CD8-positive, alpha-beta memory T cell (primary cell): ENCODE measurements at regions not wholly inside any gene's neighbourhood (a gene's known extent, or its start where the extent isn't known, plus 50 kb on each side); places are given as distances from the start of the nearest gene placed in this dataset.

Experiments
- CTCF ChIA-PET: fragments of 350-600 bp; sonication (Branson Sonifier 250); formaldehyde crosslinking; loops from one replicate; lab custom pipeline; 2021; ENCODE audit warnings: antibody characterized with exemption; lab: Charles Lee
- POLR2A ChIA-PET: fragments of 350-600 bp; sonication (Branson Sonifier 250); formaldehyde crosslinking; loops from one replicate; lab custom pipeline; 2021; ENCODE audit warnings: antibody characterized with exemption; lab: Charles Lee
- DNase-seq, 5 donors: peaks; one replicate each; pipeline versions ENCODE4 v3.0.0 to v3.0.0-alpha.2; 2020 to 2022; ENCODE audit warnings: mixed read lengths in 1 of 5
- H3K27ac ChIP-seq: one replicate; pipeline ENCODE4 v1.7.0; 2013; ENCODE audit warnings: low read depth, mild to moderate bottlenecking, low read length, moderate library complexity
- H3K27me3 ChIP-seq: 2 replicates; pipeline ENCODE4 v1.7.0; 2013; ENCODE audit warnings: low read length, mild to moderate bottlenecking; ENCODE audit not compliant: insufficient read depth, poor library complexity, severe bottlenecking
- H3K36me3 ChIP-seq: 2 replicates; pipeline ENCODE4 v1.7.0; 2013; ENCODE audit warnings: mild to moderate bottlenecking, low read length, moderate library complexity; ENCODE audit not compliant: insufficient read depth
- H3K4me1 ChIP-seq: 2 replicates; pipeline ENCODE4 v1.7.0; 2013; ENCODE audit warnings: mild to moderate bottlenecking, low read length, moderate library complexity; ENCODE audit not compliant: insufficient read depth
- H3K4me3 ChIP-seq: 2 replicates; pipeline ENCODE4 v1.7.0; 2013; ENCODE audit warnings: mild to moderate bottlenecking, low read length
- H3K9me3 ChIP-seq: 2 replicates; pipeline ENCODE4 v1.7.0; 2013; ENCODE audit warnings: mild to moderate bottlenecking, low read length
- H3K27ac Mint-ChIP-seq, 8 donors: one replicate each; pipeline ENCODE4 v1.8.0; 2020 to 2021; ENCODE audit warnings: mixed read lengths in 8 of 8, mild to moderate bottlenecking in 6 of 8, inconsistent platforms in 3 of 8, moderate library complexity in 3 of 8
- H3K27me3 Mint-ChIP-seq, 2 donors: one replicate each; pipeline ENCODE4 v1.8.0; 2020 to 2021; ENCODE audit warnings: mixed read lengths in 2 of 2, mild to moderate bottlenecking in 1 of 2, moderate library complexity in 1 of 2
- H3K36me3 Mint-ChIP-seq, 3 donors: one replicate each; pipeline ENCODE4 v1.8.0; 2020 to 2021; ENCODE audit warnings: mixed read lengths in 3 of 3, inconsistent platforms in 1 of 3, mild to moderate bottlenecking in 1 of 3
- H3K4me1 Mint-ChIP-seq, 3 donors: one replicate each; pipeline ENCODE4 v1.8.0; 2020 to 2021; ENCODE audit warnings: mixed read lengths in 3 of 3, inconsistent platforms in 1 of 3, mild to moderate bottlenecking in 1 of 3
- H3K4me3 Mint-ChIP-seq, 7 donors: one replicate each; pipeline ENCODE4 v1.8.0; 2020 to 2021; ENCODE audit warnings: mixed read lengths in 7 of 7, mild to moderate bottlenecking in 6 of 7, moderate library complexity in 4 of 7, inconsistent platforms in 2 of 7
- H3K9me3 Mint-ChIP-seq, 5 donors: one replicate each; pipeline ENCODE4 v1.8.0; 2020 to 2022; ENCODE audit warnings: mixed read lengths in 5 of 5, mild to moderate bottlenecking in 3 of 5, moderate library complexity in 2 of 5, inconsistent platforms in 1 of 5

DNA sequence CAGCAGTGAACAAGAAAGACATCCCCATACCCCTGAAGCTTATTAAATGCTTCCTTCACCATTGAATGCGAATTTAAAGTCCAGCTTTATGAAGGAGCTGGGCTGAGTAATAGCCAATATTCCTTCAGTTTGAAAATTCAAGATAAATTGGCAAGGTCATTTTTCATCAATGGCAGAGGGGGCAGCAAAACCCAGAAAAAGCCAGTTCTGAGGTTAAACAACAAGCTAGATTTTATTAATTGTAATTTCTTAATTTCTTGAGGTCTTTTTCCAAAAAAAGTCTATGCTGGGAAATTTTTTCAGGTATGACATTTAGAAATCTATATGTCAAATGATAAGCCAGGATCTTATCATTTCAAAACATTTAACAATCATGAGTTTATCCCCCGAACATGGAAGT lies 808.9 kb downstream of the RPA4 start:
- Mint-ChIP-seq H3K4me1 (no peaks in the 10 kb centered on the region), H3K36me3 (no peaks in the 10 kb centered on the region), H3K27me3 (peaks cover 0 to 2% of the 10 kb centered on the region in 2 donors), H3K9me3 (no peaks in the 10 kb centered on the region), H3K4me3 (no peak overlapping the region), H3K27ac (no peak overlapping the region)
- DNase-seq: no peak
- CTCF ChIA-PET: no interaction called here
- Histone ChIP-seq H3K4me1 (no peaks in the 10 kb centered on the region), H3K4me3 (no peak overlapping the region), H3K9me3 (no peaks in the 10 kb centered on the region), H3K27ac (no peak overlapping the region), H3K36me3 (no peaks in the 10 kb centered on the region), H3K27me3 (no peaks in the 10 kb centered on the region)
- POLR2A ChIA-PET: no interaction called here

DNA sequence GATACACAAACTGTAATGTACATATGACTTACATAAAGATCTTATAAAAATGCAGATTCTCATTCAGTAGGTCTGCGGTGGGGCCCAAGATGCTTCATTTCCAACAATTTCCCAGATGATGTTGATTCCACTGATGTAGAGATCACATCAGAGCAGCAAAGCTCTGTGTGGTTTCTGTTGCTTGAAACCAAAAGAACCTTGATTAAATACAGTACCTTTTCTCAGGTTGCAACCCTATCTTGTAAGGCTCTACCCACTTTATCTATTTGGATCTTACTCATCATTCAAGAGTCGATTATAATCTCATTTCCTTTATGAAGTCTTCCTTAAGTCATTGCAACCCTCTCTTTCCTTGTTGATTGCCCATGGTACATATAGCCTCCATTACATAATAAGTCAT lies 816.8 kb downstream of the RPA4 start:
- H3K9me3 Mint-ChIP-seq: no peaks in the 10 kb centered on the region
- Histone ChIP-seq H3K27ac (no peak overlapping the region), H3K27me3 (no peaks in the 10 kb centered on the region), H3K36me3 (no peaks in the 10 kb centered on the region), H3K9me3 (no peaks in the 10 kb centered on the region), H3K4me1 (no peaks in the 10 kb centered on the region), H3K4me3 (no peak overlapping the region)
- no peaks in the 10 kb centered on the region for H3K36me3 Mint-ChIP-seq
- CTCF ChIA-PET: no interaction called here
- DNase-seq: no peak
- H3K27ac Mint-ChIP-seq: no peak overlapping the region
- H3K4me3 Mint-ChIP-seq: no peak overlapping the region
- no peaks in the 10 kb centered on the region for H3K4me1 Mint-ChIP-seq
- POLR2A ChIA-PET: no interaction called here
- H3K27me3 Mint-ChIP-seq: peaks cover 0 to 8% of the 10 kb centered on the region in 2 donors

DNA sequence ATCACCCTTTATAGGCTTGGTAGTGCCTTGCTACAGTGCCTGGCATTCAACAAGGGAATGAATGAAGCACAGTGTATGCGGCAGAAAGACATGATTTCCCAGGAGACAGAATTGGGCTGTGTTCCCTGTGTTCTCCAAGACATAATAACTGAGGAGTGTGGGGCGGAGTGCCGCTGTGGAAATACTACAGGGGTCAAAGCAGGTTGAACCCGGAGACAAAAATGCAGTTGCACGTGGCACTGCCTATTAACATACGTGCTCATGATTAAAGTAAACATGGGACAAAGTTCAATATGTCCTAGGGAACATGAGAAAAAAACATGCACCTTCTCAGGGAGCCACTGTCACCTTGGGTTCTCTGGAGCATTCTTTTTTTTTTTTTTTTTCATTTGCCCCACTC lies 820.8 kb downstream of the RPA4 start:
- POLR2A ChIA-PET: no interaction called here
- H3K27me3 Mint-ChIP-seq: no peaks in the 10 kb centered on the region
- DNase-seq: no peak
- no peaks in the 10 kb centered on the region for H3K9me3 Mint-ChIP-seq
- H3K27ac Mint-ChIP-seq: no peak overlapping the region
- H3K9me3 ChIP-seq: no peaks in the 10 kb centered on the region
- no peaks in the 10 kb centered on the region for H3K36me3 Mint-ChIP-seq
- H3K27me3 ChIP-seq: no peaks in the 10 kb centered on the region
- CTCF ChIA-PET: no interaction called here
- H3K4me1 ChIP-seq: no peaks in the 10 kb centered on the region
- no peaks in the 10 kb centered on the region for H3K4me1 Mint-ChIP-seq
- no peaks in the 10 kb centered on the region for H3K36me3 ChIP-seq
- no peak overlapping the region for H3K27ac ChIP-seq
- no peak overlapping the region for H3K4me3 ChIP-seq
- no peak overlapping the region for H3K4me3 Mint-ChIP-seq

DNA sequence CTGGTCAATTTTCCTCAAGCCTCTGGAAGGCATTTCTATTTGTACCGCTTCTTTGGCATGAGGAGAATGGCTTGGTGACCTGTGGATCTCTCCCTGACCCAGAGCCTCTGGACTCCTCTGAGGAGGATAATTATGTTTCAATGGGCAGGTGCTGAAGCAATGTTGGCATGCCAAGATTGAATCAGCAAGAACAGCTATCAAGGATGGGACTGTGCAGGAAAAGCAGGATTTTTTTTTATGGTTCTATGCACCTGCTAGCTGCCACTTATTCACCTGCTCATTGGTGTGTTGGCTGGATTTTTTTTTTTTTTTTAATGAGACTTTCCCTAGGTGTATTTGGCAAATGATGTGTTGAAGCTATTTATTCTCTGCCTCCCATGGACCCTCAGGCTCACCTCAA lies 821.2 kb downstream of the RPA4 start:
- no peaks in the 10 kb centered on the region for H3K36me3 Mint-ChIP-seq

DNA sequence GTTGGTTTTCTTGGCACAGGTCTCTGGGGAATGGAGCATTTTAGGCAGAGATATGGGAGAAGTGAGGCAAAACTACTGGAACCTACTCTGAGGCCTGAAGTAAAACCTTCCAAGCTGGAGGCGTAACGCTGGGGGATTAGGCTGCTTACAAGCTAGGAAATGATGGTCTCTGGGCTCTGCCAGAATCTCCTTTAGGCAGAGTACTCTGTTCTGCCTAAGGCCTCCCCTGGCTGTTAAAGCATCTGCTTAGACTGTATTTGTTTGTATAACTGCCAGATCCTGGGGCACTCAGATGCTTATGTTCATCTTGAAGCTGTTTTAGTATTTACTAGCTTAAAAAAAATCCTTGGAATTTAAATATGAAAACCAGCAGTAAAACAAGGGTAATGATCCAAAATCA lies 822.2 kb downstream of the RPA4 start:
- H3K27ac ChIP-seq: no peak overlapping the region
- Mint-ChIP-seq H3K36me3 (no peaks in the 10 kb centered on the region), H3K9me3 (peaks cover 0 to 2% (median 0%) of the 10 kb centered on the region in 5 donors), H3K27me3 (no peaks in the 10 kb centered on the region), H3K4me1 (no peaks in the 10 kb centered on the region), H3K27ac (no peak overlapping the region), H3K4me3 (no peak overlapping the region)
- no peaks in the 10 kb centered on the region for H3K36me3 ChIP-seq
- no peak overlapping the region for H3K4me3 ChIP-seq
- DNase-seq: no peak
- H3K9me3 ChIP-seq: no peaks in the 10 kb centered on the region
- no peaks in the 10 kb centered on the region for H3K27me3 ChIP-seq
- POLR2A ChIA-PET: no interaction called here
- no peaks in the 10 kb centered on the region for H3K4me1 ChIP-seq
- CTCF ChIA-PET: no interaction called here

More for the DNA sequence above, 821.2 kb downstream of the RPA4 start:
- no peak overlapping the region for H3K27ac Mint-ChIP-seq
- no peaks in the 10 kb centered on the region for H3K27me3 Mint-ChIP-seq
- H3K4me3 Mint-ChIP-seq: no peak overlapping the region
- Histone ChIP-seq H3K4me1 (no peaks in the 10 kb centered on the region), H3K27ac (no peak overlapping the region), H3K4me3 (no peak overlapping the region), H3K27me3 (no peaks in the 10 kb centered on the region), H3K9me3 (no peaks in the 10 kb centered on the region), H3K36me3 (no peaks in the 10 kb centered on the region)
- CTCF ChIA-PET: no interaction called here
- POLR2A ChIA-PET: no interaction called here
- no peaks in the 10 kb centered on the region for H3K9me3 Mint-ChIP-seq
- DNase-seq: no peak
- no peaks in the 10 kb centered on the region for H3K4me1 Mint-ChIP-seq

DNA sequence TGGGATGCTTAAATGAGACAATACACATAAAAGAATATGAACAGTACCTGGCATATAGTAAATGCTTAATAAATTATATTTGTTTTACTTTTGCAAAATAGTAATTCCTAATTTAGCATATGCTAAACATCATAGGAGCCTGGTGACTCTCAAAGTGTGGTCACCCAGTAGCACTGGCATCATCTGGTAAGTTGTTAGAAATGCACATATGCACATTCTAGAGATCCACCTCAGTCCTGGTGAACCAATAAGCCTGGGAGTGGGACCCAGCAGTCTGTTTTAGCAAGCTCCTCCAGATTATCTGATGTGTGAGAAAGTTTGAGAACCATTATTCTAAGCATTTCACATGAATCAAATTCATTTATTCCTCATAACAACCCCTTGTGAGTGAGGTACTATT lies 830.4 kb downstream of the RPA4 start:
- Mint-ChIP-seq H3K4me3 (no peak overlapping the region), H3K36me3 (no peaks in the 10 kb centered on the region), H3K4me1 (no peaks in the 10 kb centered on the region), H3K27ac (no peak overlapping the region), H3K9me3 (peaks cover 0 to 2% (median 0%) of the 10 kb centered on the region in 5 donors), H3K27me3 (no peaks in the 10 kb centered on the region)
- no peaks in the 10 kb centered on the region for H3K27me3 ChIP-seq
- no peaks in the 10 kb centered on the region for H3K36me3 ChIP-seq
- H3K4me3 ChIP-seq: no peak overlapping the region
- H3K4me1 ChIP-seq: no peaks in the 10 kb centered on the region
- ChIA-PET CTCF (no interaction called here), POLR2A (no interaction called here)
- H3K9me3 ChIP-seq: no peaks in the 10 kb centered on the region
- no peak for DNase-seq
- H3K27ac ChIP-seq: no peak overlapping the region

DNA sequence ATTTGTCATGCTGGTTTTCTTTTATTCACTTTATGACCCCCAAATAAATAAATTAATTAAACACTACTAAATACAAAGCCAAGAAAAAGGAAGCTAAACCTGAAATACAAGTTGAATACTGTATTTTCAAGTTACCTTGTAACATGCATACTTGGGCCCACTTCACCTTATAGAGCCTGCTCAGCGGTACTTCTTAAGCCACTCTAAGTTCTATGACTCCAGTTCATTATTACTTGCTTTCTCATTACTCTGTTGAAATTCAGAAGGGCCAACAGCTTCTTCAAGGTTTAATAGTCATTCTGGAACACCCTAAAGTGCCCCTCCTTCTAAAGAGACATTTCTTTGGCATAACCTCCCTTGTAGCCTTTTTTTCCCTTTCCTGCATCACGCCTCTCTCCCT lies 844.5 kb downstream of the RPA4 start:
- Mint-ChIP-seq H3K27me3 (peaks cover 0 to 4% of the 10 kb centered on the region in 2 donors), H3K36me3 (no peaks in the 10 kb centered on the region), H3K4me3 (no peak overlapping the region), H3K27ac (no peak overlapping the region), H3K9me3 (peaks cover 0 to 6% (median 2%) of the 10 kb centered on the region in 5 donors), H3K4me1 (no peaks in the 10 kb centered on the region)
- no peaks in the 10 kb centered on the region for H3K4me1 ChIP-seq
- H3K36me3 ChIP-seq: no peaks in the 10 kb centered on the region
- CTCF ChIA-PET: no interaction called here
- H3K27me3 ChIP-seq: no peaks in the 10 kb centered on the region
- no peak overlapping the region for H3K4me3 ChIP-seq
- H3K27ac ChIP-seq: no peak overlapping the region
- DNase-seq: no peak
- POLR2A ChIA-PET: no interaction called here
- H3K9me3 ChIP-seq: no peaks in the 10 kb centered on the region

DNA sequence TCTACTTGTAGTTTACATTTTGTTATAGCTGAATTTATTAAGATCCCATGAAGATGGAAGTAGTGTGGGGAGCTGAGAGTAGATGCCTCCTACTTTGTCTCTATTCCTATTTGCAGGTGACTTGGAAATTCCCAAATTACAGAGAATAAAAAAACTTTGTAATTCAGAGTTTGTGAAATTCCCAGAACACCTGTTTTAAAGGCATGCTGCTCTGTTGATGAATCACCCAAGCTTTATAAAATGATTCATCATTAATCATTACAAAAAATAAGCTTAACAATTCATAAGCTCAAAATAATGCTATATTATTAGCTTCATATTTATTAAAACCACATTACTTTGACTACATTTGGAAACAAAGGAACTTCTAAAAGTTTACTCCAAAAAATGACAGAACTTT lies 856.3 kb downstream of the RPA4 start:
- Histone ChIP-seq H3K36me3 (no peaks in the 10 kb centered on the region), H3K27me3 (no peaks in the 10 kb centered on the region), H3K4me3 (no peak overlapping the region), H3K4me1 (no peaks in the 10 kb centered on the region), H3K9me3 (no peaks in the 10 kb centered on the region), H3K27ac (no peak overlapping the region)
- H3K4me1 Mint-ChIP-seq: no peaks in the 10 kb centered on the region
- no peak overlapping the region for H3K27ac Mint-ChIP-seq
- no peak overlapping the region for H3K4me3 Mint-ChIP-seq
- CTCF ChIA-PET: no interaction called here
- H3K9me3 Mint-ChIP-seq: no peaks in the 10 kb centered on the region
- POLR2A ChIA-PET: no interaction called here
- H3K27me3 Mint-ChIP-seq: peaks cover 0 to 2% of the 10 kb centered on the region in 2 donors
- H3K36me3 Mint-ChIP-seq: no peaks in the 10 kb centered on the region
- DNase-seq: no peak

DNA sequence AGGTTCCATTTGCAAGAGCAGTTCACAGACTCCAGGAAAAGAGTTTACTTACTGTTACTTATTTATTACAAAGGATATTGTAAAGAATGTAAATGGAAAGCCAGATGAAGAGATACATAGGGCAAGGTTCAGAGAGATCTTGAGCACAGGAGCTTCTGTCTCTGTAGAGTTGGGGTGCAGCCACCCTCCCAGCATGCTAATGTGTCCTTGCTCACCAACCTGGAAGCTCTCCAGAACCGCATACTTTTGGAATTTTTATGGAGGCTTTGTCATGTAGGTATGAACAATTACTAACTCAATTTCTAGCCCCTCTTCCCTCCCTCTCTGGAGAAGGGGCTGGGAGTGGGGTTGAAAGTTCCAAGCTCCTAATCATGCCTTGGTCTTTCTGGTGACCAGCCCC lies 857.2 kb downstream of the RPA4 start:
- no peak overlapping the region for H3K27ac ChIP-seq
- H3K9me3 Mint-ChIP-seq: no peaks in the 10 kb centered on the region
- no peaks in the 10 kb centered on the region for H3K9me3 ChIP-seq
- no peak overlapping the region for H3K4me3 Mint-ChIP-seq
- no peaks in the 10 kb centered on the region for H3K4me1 ChIP-seq
- no peaks in the 10 kb centered on the region for H3K36me3 Mint-ChIP-seq
- DNase-seq: no peak
- no peaks in the 10 kb centered on the region for H3K4me1 Mint-ChIP-seq
- H3K27ac Mint-ChIP-seq: no peak overlapping the region
- CTCF ChIA-PET: no interaction called here
- no peaks in the 10 kb centered on the region for H3K27me3 ChIP-seq
- H3K4me3 ChIP-seq: no peak overlapping the region
- POLR2A ChIA-PET: no interaction called here
- H3K36me3 ChIP-seq: no peaks in the 10 kb centered on the region
- peaks cover 0 to 2% of the 10 kb centered on the region in 2 donors for H3K27me3 Mint-ChIP-seq
